Natural killer cell (primary cell): ENCODE measurements at regions not wholly inside any gene's neighbourhood (a gene's known extent, or its start where the extent isn't known, plus 50 kb on each side); places are given as distances from the start of the nearest gene placed in this dataset.

ENCODE experiments used
- ATAC-seq, 3 donors: fragments of 150-1000 bp in 2 of 3; fragments of 200-7000 bp in 1 of 3; cut with Tn5 transposase; 1 replicate in 1 of 3; 2 replicates in 2 of 3; pipeline ENCODE4 v1.10.0; 2021; ENCODE audit warnings: mild to moderate bottlenecking in 2 of 3, moderate library complexity in 2 of 3
- DNase-seq, 2 donors: peaks; one replicate each; pipeline versions ENCODE4 v3.0.0 to v3.0.0-alpha.2; 2013 to 2021; ENCODE audit warnings: mixed read lengths in 1 of 2
- H3K27ac ChIP-seq: one replicate; pipeline ENCODE4 v1.5.1; 2013; ENCODE audit warnings: mild to moderate bottlenecking, low read length
- H3K27me3 ChIP-seq: one replicate; pipeline ENCODE4 v1.6.1; 2013; ENCODE audit warnings: low read length; ENCODE audit not compliant: control insufficient read depth, insufficient read depth
- H3K36me3 ChIP-seq: one replicate; pipeline ENCODE4 v1.6.1; 2013; ENCODE audit warnings: low read length; ENCODE audit not compliant: control insufficient read depth, insufficient read depth
- H3K4me1 ChIP-seq: one replicate; pipeline ENCODE4 v1.6.1; 2013; ENCODE audit warnings: low read length; ENCODE audit not compliant: control insufficient read depth, insufficient read depth
- H3K4me3 ChIP-seq: one replicate; pipeline ENCODE4 v1.5.1; 2013; ENCODE audit warnings: low read length
- H3K9me3 ChIP-seq: one replicate; pipeline ENCODE4 v1.6.1; 2013; ENCODE audit warnings: low read length; ENCODE audit not compliant: control insufficient read depth, insufficient read depth
- H3K27ac Mint-ChIP-seq, 2 donors: one replicate each; pipeline ENCODE4 v1.8.0; 2022; ENCODE audit warnings: mild to moderate bottlenecking in 2 of 2, mixed read lengths in 2 of 2, moderate library complexity in 1 of 2
- H3K27me3 Mint-ChIP-seq, 2 donors: one replicate each; pipeline ENCODE4 v1.8.0; 2022; ENCODE audit warnings: low read depth in 2 of 2, mixed read lengths in 2 of 2
- H3K36me3 Mint-ChIP-seq: one replicate; pipeline ENCODE4 v1.8.0; 2022; ENCODE audit warnings: mixed read lengths
- H3K4me1 Mint-ChIP-seq, 2 donors: one replicate each; pipeline ENCODE4 v1.8.0; 2022; ENCODE audit warnings: mixed read lengths in 2 of 2
- H3K4me3 Mint-ChIP-seq: one replicate; pipeline ENCODE4 v1.8.0; 2022; ENCODE audit warnings: mild to moderate bottlenecking, moderate library complexity, mixed read lengths
- H3K9me3 Mint-ChIP-seq, 2 donors: one replicate each; pipeline ENCODE4 v1.8.0; 2022; ENCODE audit warnings: mixed read lengths in 2 of 2
- WGBS: methylation state at CpG from one replicate; pipeline ENCODE4 v1.1.7; 2013; ENCODE audit warnings: missing lambda C conversion rate; ENCODE audit not compliant: insufficient coverage; 5-methylcytosine and 5-hydroxymethylcytosine counted together
- intact Hi-C: fragments of 100-400 bp; cut with micrococcal nuclease; formaldehyde crosslinking; loops from one replicate; pipeline ENCODE4 v1.14.2; 2022
- TF ChIP-seq, protein P1 (sequence below): fragments of 200-600 bp; IDR thresholded peaks from one replicate; pipeline ENCODE4 v1.8.0; 2022; ENCODE audit warnings: antibody characterized with exemption

DNA sequence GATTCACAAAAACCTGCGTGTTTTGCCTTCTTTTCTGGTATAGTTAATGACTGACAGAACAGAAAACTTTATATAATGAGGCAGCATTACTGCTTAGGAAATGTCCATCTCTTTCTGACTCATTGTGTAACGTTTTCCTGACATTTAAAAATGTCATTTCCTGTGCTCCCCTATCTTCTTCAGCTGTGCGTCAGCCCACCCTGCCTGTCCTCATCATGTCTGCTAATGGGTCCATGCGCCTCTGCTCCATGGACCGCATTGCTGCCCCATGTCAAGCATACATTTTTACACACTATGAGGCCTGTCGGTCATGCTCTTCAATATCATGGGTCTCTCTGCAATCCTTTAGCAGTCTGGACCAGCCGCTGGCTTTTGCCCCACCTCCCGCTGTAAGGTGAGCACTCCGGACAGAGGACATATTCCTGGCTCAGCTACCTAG, 234.3 kb downstream of the CDCA7 start:
- WGBS, result 82% methylated on average over 9 of the region's 9 CpGs
- H3K9me3 Mint-ChIP-seq, result peaks cover 5% of the 10 kb centered on the region in 2 donors
- H3K27ac Mint-ChIP-seq, result no peak overlapping the region

DNA sequence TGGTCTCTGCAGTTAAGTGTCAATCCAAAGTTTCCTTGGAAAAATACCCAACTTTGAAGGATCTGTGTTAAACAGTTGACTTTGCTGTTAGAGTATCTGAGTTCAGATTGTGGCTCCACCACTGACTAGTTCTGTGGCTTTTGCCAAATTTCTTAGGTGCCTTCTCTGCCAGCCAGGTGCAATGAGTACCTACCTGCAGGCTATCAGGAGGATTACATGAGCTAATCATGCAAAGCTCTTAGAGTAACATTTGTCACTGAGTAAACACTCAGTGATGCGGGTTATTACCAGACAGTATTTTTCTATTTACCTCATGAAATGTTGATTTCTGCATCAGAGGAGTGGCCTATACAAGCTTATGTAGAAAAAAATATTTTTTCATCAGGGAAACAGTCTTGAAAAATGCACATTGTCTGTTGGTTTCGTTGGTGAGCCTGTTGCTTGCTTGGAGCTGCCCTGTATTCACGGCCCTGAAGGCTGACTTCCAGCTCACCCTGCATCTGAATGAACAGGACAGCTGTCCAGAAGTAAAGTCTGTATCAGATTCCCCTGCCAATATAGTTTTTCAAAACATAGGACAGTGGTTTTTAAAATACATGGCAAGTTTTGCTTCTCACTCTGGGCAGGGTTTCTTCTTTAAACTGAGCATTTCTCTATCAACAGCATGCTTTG, 235.1 kb downstream of the CDCA7 start:
- Mint-ChIP-seq H3K27me3 (peaks cover 3 to 25% of the 10 kb centered on the region in 2 donors), H3K4me3 (no peak overlapping the region), H3K9me3 (peaks cover 5 to 9% of the 10 kb centered on the region in 2 donors), H3K36me3 (no peaks in the 10 kb centered on the region), H3K27ac (no peak overlapping the region), H3K4me1 (no peaks in the 10 kb centered on the region)
- WGBS, result 96% methylated on average over 3 of the region's 3 CpGs
- ATAC-seq (no peak), DNase-seq (no peak)
- Histone ChIP-seq H3K27ac (no peak overlapping the region), H3K27me3 (no peaks in the 10 kb centered on the region), H3K4me1 (no peaks in the 10 kb centered on the region), H3K4me3 (no peak overlapping the region), H3K36me3 (no peaks in the 10 kb centered on the region), H3K9me3 (peaks cover 5% of the 10 kb centered on the region)
- TF ChIP-seq, protein P1, sequence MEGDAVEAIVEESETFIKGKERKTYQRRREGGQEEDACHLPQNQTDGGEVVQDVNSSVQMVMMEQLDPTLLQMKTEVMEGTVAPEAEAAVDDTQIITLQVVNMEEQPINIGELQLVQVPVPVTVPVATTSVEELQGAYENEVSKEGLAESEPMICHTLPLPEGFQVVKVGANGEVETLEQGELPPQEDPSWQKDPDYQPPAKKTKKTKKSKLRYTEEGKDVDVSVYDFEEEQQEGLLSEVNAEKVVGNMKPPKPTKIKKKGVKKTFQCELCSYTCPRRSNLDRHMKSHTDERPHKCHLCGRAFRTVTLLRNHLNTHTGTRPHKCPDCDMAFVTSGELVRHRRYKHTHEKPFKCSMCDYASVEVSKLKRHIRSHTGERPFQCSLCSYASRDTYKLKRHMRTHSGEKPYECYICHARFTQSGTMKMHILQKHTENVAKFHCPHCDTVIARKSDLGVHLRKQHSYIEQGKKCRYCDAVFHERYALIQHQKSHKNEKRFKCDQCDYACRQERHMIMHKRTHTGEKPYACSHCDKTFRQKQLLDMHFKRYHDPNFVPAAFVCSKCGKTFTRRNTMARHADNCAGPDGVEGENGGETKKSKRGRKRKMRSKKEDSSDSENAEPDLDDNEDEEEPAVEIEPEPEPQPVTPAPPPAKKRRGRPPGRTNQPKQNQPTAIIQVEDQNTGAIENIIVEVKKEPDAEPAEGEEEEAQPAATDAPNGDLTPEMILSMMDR, result no peak
- intact Hi-C loops, result no loop called here

More for the DNA sequence above, 234.3 kb downstream of the CDCA7 start:
- H3K9me3 ChIP-seq, result peaks cover 5% of the 10 kb centered on the region
- Mint-ChIP-seq H3K4me3 (no peak overlapping the region), H3K36me3 (no peaks in the 10 kb centered on the region), H3K27me3 (peaks cover 0 to 29% of the 10 kb centered on the region in 2 donors), H3K4me1 (no peaks in the 10 kb centered on the region)
- no peaks in the 10 kb centered on the region for H3K4me1 ChIP-seq
- ATAC-seq (no peak), DNase-seq (no peak)
- H3K4me3 ChIP-seq, result no peak overlapping the region
- TF ChIP-seq, protein P1, result no peak
- no peaks in the 10 kb centered on the region for H3K36me3 ChIP-seq
- H3K27ac ChIP-seq, result no peak overlapping the region
- H3K27me3 ChIP-seq, result no peaks in the 10 kb centered on the region
- intact Hi-C loops, result no loop called here

DNA sequence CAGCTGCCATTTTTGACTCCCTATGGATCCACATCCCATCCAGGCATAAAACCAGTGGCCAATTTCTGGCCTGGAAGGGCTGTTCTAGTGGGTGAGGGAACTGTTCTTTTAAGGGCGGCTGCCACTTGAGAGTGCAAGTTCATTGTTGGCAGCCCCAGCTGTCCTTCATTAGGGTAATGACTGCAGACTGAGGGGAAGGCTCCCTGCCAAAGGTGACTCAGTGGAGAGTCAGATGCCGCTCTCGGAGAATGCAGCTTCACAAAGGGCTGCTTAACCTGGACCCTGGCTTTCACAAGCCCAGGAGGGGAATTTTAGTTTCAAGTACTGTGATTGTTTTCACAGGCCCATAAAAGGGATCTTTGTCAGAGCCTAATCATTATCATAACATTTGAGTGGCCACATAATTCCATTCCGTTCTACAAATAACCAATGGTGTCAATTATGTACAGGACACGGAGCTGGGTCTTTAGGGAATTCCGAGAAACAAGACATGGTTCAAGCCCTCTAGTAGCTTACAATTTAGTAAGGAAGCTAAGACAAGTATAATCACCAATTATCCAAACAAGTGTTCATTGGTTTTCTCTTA, 235.7 kb downstream of the CDCA7 start:
- no peak overlapping the region for H3K4me3 Mint-ChIP-seq
- H3K9me3 Mint-ChIP-seq, result peaks cover 5 to 9% of the 10 kb centered on the region in 2 donors
- no peaks in the 10 kb centered on the region for H3K4me1 Mint-ChIP-seq
- peaks cover 7 to 22% of the 10 kb centered on the region in 2 donors for H3K27me3 Mint-ChIP-seq
- Histone ChIP-seq H3K27me3 (no peaks in the 10 kb centered on the region), H3K4me3 (no peak overlapping the region), H3K4me1 (no peaks in the 10 kb centered on the region), H3K27ac (no peak overlapping the region), H3K9me3 (peaks cover 5% of the 10 kb centered on the region), H3K36me3 (no peaks in the 10 kb centered on the region)
- ATAC-seq (no peak), DNase-seq (no peak)
- no peak overlapping the region for H3K27ac Mint-ChIP-seq
- 83% methylated on average over 6 of the region's 6 CpGs for WGBS
- intact Hi-C loops, result no loop called here
- TF ChIP-seq, protein P1, result no peak
- H3K36me3 Mint-ChIP-seq, result no peaks in the 10 kb centered on the region
